22Rv1 (cell line): ENCODE measurements at regions not wholly inside any gene's neighbourhood (a gene's known extent, or its start where the extent isn't known, plus 50 kb on each side); places are given as distances from the start of the nearest gene placed in this dataset.

Source experiments
- CTCF ChIP-seq: fragments of 450-650 bp; IDR thresholded peaks from 2 replicates; pipeline ENCODE4 v1.5.1; 2017; ENCODE audit warnings: mild to moderate bottlenecking
- ZFX ChIP-seq: fragments of 450-650 bp; IDR thresholded peaks from 2 replicates; pipeline ENCODE4 v1.6.1; 2017; ENCODE audit warnings: antibody characterized with exemption, borderline replicate concordance

DNA sequence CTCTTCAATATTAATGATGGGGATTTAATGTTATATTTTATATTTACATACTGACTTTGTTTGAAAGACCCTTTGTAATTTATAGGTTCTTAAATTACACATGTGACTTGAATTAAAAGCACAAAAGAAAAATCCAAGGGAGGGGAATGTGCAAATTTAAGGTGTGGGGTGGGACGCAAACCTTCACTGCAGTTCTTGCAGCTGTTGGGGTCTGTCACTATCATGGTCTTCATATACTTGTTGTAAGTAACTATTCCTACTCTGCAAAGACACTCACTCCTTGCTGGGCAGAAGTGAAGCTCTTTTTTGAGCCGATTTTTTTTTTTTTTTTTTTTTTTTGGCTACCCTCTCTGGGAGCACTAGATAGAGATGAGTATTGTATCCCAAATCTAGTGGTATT, 505.3 kb downstream of the ARHGEF28 start:
- no peak for TF ChIP-seq CTCF
- TF ChIP-seq ZFX, result no peak
